GM23338 (cell line): ENCODE measurements at regions not wholly inside any gene's neighbourhood (a gene's known extent, or its start where the extent isn't known, plus 50 kb on each side); places are given as distances from the start of the nearest gene placed in this dataset.

Experiments
- ATAC-seq: fragments of 200-7000 bp; cut with Tn5 transposase; 3 replicates; pipeline ENCODE4 v1.9.1; 2020
- DNase-seq: peaks from one replicate; pipeline ENCODE4 v3.0.0-alpha.2; 2015; ENCODE audit warnings: low spot score
- H2AFZ ChIP-seq: fragments of 200-600 bp; sonication (generic); 2 replicates; pipeline ENCODE4 v1.8.0; 2016; ENCODE audit warnings: antibody characterized with exemption, mild to moderate bottlenecking, moderate library complexity
- H3F3A ChIP-seq: fragments of 200-600 bp; sonication (generic); replicated peaks from 2 replicates; pipeline ENCODE4 v1.8.0; 2017; ENCODE audit warnings: antibody characterized with exemption, mixed run types, low read depth
- H3K27ac ChIP-seq: fragments of 200-600 bp; sonication (generic); 2 replicates; pipeline ENCODE4 v1.6.1; 2016; ENCODE audit warnings: low read depth
- H3K27me3 ChIP-seq: fragments of 200-600 bp; sonication (generic); 2 replicates; pipeline ENCODE4 v1.8.0; 2016; ENCODE audit warnings: mild to moderate bottlenecking, mixed run types, moderate library complexity; ENCODE audit not compliant: insufficient read depth
- H3K36me3 ChIP-seq: fragments of 200-600 bp; sonication (generic); 2 replicates; pipeline ENCODE4 v1.8.0; 2016; ENCODE audit warnings: mild to moderate bottlenecking; ENCODE audit not compliant: insufficient read depth
- H3K4me1 ChIP-seq: fragments of 200-600 bp; sonication (generic); 2 replicates; pipeline ENCODE4 v1.8.0; 2016; ENCODE audit warnings: mild to moderate bottlenecking, moderate library complexity; ENCODE audit not compliant: insufficient read depth
- H3K4me2 ChIP-seq: fragments of 200-600 bp; sonication (generic); 2 replicates; pipeline ENCODE4 v1.7.1; 2017; ENCODE audit warnings: mixed run types
- H3K4me3 ChIP-seq: fragments of 200-600 bp; sonication (generic); 2 replicates; pipeline ENCODE4 v1.6.1; 2016; ENCODE audit warnings: mixed run types
- H3K79me2 ChIP-seq: fragments of 200-600 bp; sonication (generic); replicated peaks from 2 replicates; pipeline ENCODE4 v1.8.0; 2017; ENCODE audit warnings: mild to moderate bottlenecking; ENCODE audit not compliant: insufficient read depth
- H3K9me2 ChIP-seq: fragments of 200-600 bp; sonication (generic); 2 replicates; pipeline ENCODE4 v1.8.0; 2017; ENCODE audit not compliant: insufficient read depth
- H4K20me1 ChIP-seq: fragments of 200-600 bp; sonication (generic); replicated peaks from 2 replicates; pipeline ENCODE4 v1.8.0; 2017; ENCODE audit warnings: mild to moderate bottlenecking; ENCODE audit not compliant: insufficient read depth
- H3K27ac Mint-ChIP-seq: 2 replicates; pipeline ENCODE4 v1.8.0; 2020; ENCODE audit warnings: inconsistent platforms, mild to moderate bottlenecking, moderate library complexity, mixed read lengths
- H3K27me3 Mint-ChIP-seq: 3 replicates; pipeline ENCODE4 v1.8.0; 2022; ENCODE audit warnings: low read depth, mild to moderate bottlenecking, moderate library complexity, mixed read lengths, inconsistent platforms; ENCODE audit not compliant: insufficient read depth, poor library complexity
- H3K36me3 Mint-ChIP-seq: 3 replicates; pipeline ENCODE4 v1.8.0; 2021; ENCODE audit warnings: low read depth, mild to moderate bottlenecking, inconsistent platforms, moderate library complexity, mixed read lengths
- H3K4me1 Mint-ChIP-seq: 3 replicates; pipeline ENCODE4 v1.8.0; 2020; ENCODE audit warnings: mild to moderate bottlenecking, inconsistent platforms, mixed read lengths
- H3K4me3 Mint-ChIP-seq: 3 replicates; pipeline ENCODE4 v1.8.0; 2021; ENCODE audit warnings: moderate library complexity, mild to moderate bottlenecking, inconsistent platforms, mixed read lengths
- H3K9me3 Mint-ChIP-seq: 3 replicates; pipeline ENCODE4 v1.8.0; 2020; ENCODE audit warnings: moderate library complexity, mild to moderate bottlenecking, inconsistent platforms, mixed read lengths
- CREB1 ChIP-seq: fragments of 250-450 bp; sonication (Bioruptor Pico); IDR thresholded peaks from 2 replicates; pipeline ENCODE4 v1.5.0; 2020; ENCODE audit warnings: low read depth, mild to moderate bottlenecking, moderate library complexity
- EZH2phosphoT487 ChIP-seq: fragments of 200-600 bp; sonication (generic); IDR thresholded peaks from one replicate; pipeline ENCODE4 v1.8.1; 2018; ENCODE audit warnings: antibody characterized with exemption; ENCODE audit not compliant: unreplicated experiment
- JUNB ChIP-seq: IDR thresholded peaks from one replicate; pipeline ENCODE4 v1.6.1; 2016; ENCODE audit warnings: antibody characterized with exemption; ENCODE audit not compliant: unreplicated experiment
- NANOG ChIP-seq: IDR thresholded peaks from 2 replicates; pipeline ENCODE4 v1.6.1; 2016; ENCODE audit warnings: antibody characterized with exemption, borderline replicate concordance
- STAT1 ChIP-seq: IDR thresholded peaks from one replicate; pipeline ENCODE4 v1.6.1; 2016; ENCODE audit warnings: antibody characterized with exemption; ENCODE audit not compliant: unreplicated experiment
- ZNF114 ChIP-seq: fragments of 250-450 bp; sonication (Bioruptor Pico); IDR thresholded peaks from 2 replicates; pipeline ENCODE4 v1.5.0; 2020; ENCODE audit warnings: mild to moderate bottlenecking, moderate library complexity
- ZNF331 ChIP-seq: fragments of 250-450 bp; sonication (Bioruptor Pico); IDR thresholded peaks from 2 replicates; pipeline ENCODE4 v1.5.0; 2020; ENCODE audit warnings: low read depth, mild to moderate bottlenecking, moderate library complexity
- TF ChIP-seq, protein P1 (sequence below), 2 experiments: fragments of 200-600 bp in 1 of 2; sonication (generic) in 1 of 2; conservative IDR thresholded peaks; 2 replicates each; pipeline versions ENCODE4 v1.5.1 to v1.6.1; 2016 to 2017; ENCODE audit warnings: antibody characterized with exemption in 2 of 2, low read depth in 2 of 2, mild to moderate bottlenecking in 2 of 2, moderate library complexity in 1 of 2
- TF ChIP-seq, protein P2 (sequence below): IDR thresholded peaks from one replicate; pipeline ENCODE4 v1.6.1; 2018; ENCODE audit warnings: antibody characterized with exemption; ENCODE audit not compliant: unreplicated experiment
- TF ChIP-seq, protein P3 (sequence below): IDR thresholded peaks from 2 replicates; pipeline ENCODE4 v1.6.1; 2016; ENCODE audit warnings: antibody characterized with exemption

DNA sequence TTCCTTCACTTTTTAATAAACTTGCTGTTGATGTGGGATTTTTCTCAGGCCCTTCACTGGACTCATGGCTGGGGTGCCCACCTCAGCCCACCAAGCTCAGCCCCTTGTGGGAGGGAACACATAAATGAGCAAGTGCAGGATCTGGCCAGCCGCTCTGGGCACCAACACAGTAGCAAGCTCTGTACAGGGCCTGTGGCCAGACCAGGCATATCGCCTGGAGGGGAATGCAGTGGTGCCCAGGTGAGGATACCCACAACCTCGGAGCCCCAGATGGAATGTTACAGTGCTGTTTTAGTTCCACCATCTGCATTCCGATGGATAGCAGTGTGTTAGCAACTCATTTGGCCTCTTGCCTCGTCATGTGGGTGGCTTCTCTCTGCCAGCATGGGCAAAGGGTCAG lies 234.6 kb downstream of the PPP1R3A start (continued):
- no peak for TF ChIP-seq NANOG
- TF ChIP-seq, protein P1, sequence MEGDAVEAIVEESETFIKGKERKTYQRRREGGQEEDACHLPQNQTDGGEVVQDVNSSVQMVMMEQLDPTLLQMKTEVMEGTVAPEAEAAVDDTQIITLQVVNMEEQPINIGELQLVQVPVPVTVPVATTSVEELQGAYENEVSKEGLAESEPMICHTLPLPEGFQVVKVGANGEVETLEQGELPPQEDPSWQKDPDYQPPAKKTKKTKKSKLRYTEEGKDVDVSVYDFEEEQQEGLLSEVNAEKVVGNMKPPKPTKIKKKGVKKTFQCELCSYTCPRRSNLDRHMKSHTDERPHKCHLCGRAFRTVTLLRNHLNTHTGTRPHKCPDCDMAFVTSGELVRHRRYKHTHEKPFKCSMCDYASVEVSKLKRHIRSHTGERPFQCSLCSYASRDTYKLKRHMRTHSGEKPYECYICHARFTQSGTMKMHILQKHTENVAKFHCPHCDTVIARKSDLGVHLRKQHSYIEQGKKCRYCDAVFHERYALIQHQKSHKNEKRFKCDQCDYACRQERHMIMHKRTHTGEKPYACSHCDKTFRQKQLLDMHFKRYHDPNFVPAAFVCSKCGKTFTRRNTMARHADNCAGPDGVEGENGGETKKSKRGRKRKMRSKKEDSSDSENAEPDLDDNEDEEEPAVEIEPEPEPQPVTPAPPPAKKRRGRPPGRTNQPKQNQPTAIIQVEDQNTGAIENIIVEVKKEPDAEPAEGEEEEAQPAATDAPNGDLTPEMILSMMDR (conservative IDR thresholded peaks at IDR 0.05; ENCODE audit: low read depth in 2 of 2): no peak
- no peak for TF ChIP-seq STAT1
- TF ChIP-seq CREB1 (CRISPR knock-in tag): no peak
- TF ChIP-seq EZH2phosphoT487: no peak
- TF ChIP-seq JUNB: no peak
- TF ChIP-seq, protein P2, sequence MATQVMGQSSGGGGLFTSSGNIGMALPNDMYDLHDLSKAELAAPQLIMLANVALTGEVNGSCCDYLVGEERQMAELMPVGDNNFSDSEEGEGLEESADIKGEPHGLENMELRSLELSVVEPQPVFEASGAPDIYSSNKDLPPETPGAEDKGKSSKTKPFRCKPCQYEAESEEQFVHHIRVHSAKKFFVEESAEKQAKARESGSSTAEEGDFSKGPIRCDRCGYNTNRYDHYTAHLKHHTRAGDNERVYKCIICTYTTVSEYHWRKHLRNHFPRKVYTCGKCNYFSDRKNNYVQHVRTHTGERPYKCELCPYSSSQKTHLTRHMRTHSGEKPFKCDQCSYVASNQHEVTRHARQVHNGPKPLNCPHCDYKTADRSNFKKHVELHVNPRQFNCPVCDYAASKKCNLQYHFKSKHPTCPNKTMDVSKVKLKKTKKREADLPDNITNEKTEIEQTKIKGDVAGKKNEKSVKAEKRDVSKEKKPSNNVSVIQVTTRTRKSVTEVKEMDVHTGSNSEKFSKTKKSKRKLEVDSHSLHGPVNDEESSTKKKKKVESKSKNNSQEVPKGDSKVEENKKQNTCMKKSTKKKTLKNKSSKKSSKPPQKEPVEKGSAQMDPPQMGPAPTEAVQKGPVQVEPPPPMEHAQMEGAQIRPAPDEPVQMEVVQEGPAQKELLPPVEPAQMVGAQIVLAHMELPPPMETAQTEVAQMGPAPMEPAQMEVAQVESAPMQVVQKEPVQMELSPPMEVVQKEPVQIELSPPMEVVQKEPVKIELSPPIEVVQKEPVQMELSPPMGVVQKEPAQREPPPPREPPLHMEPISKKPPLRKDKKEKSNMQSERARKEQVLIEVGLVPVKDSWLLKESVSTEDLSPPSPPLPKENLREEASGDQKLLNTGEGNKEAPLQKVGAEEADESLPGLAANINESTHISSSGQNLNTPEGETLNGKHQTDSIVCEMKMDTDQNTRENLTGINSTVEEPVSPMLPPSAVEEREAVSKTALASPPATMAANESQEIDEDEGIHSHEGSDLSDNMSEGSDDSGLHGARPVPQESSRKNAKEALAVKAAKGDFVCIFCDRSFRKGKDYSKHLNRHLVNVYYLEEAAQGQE: no peak
- TF ChIP-seq ZNF114 (CRISPR knock-in tag): no peak

DNA sequence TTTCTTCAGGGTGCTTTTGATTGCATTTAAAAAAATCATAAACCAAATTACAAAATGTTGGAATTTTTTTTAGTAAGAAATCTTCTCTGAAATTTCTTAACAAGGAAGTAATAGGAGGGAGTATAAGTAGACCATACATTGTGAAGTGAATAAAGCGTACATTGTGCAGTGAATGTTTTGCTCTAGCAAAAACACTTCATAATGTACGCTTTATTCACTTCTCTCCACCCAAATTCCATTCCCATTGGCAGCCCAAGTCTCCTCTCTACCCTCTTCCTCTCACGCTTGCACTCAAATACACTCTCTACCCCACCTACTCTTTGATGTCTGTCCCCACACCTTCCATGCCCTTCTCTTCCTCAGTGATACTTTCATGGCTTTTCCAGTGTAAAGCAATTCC lies 241.0 kb downstream of the PPP1R3A start:
- H3K27me3 Mint-ChIP-seq: no peaks in the 10 kb centered on the region
- Histone ChIP-seq H3K4me1 (no peaks in the 10 kb centered on the region), H2AFZ (no peak overlapping the region), H3K27ac (no peak overlapping the region), H3K27me3 (no peaks in the 10 kb centered on the region), H3K4me2 (no peak overlapping the region), H3K79me2 (no peaks in the 10 kb centered on the region), H3K4me3 (no peak overlapping the region), H4K20me1 (no peaks in the 10 kb centered on the region), H3K36me3 (no peaks in the 10 kb centered on the region), H3K9me2 (no peaks in the 10 kb centered on the region), H3F3A (no peaks in the 10 kb centered on the region)
- no peaks in the 10 kb centered on the region for H3K4me1 Mint-ChIP-seq
- ATAC-seq (no peak), DNase-seq (no peak)
- no peaks in the 10 kb centered on the region; the same call in 2 of the 3 replicates for H3K9me3 Mint-ChIP-seq
- no peak overlapping the region for H3K4me3 Mint-ChIP-seq
- no peaks in the 10 kb centered on the region for H3K36me3 Mint-ChIP-seq
- no peak overlapping the region for H3K27ac Mint-ChIP-seq
- TF ChIP-seq, protein P3, sequence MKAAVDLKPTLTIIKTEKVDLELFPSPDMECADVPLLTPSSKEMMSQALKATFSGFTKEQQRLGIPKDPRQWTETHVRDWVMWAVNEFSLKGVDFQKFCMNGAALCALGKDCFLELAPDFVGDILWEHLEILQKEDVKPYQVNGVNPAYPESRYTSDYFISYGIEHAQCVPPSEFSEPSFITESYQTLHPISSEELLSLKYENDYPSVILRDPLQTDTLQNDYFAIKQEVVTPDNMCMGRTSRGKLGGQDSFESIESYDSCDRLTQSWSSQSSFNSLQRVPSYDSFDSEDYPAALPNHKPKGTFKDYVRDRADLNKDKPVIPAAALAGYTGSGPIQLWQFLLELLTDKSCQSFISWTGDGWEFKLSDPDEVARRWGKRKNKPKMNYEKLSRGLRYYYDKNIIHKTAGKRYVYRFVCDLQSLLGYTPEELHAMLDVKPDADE: no peak
- TF ChIP-seq ZNF114 (CRISPR knock-in tag) (no peak), STAT1 (no peak), JUNB (no peak), ZNF331 (no peak), CREB1 (CRISPR knock-in tag) (no peak)
- TF ChIP-seq, protein P2: no peak
